H1 (cell line): ENCODE measurements at regions not wholly inside any gene's neighbourhood (a gene's known extent, or its start where the extent isn't known, plus 50 kb on each side); places are given as distances from the start of the nearest gene placed in this dataset.
"Not testable (repeated sequence)": the region's sequence is repeated elsewhere in the genome, so short reads cannot be mapped to it uniquely, and the experiment has no call there.

Experiments
- CTCF ChIA-PET: fragments of 300-600 bp; sonication (Branson Sonifier 250); formaldehyde crosslinking; loops from one replicate; lab custom pipeline; 2021; ENCODE audit not compliant: partially characterized antibody; lab: Charles Lee
- POLR2A ChIA-PET: fragments of 300-600 bp; sonication (Branson Sonifier 250); formaldehyde crosslinking; loops from one replicate; lab custom pipeline; 2021; ENCODE audit warnings: inconsistent platforms; ENCODE audit not compliant: partially characterized antibody; lab: Charles Lee
- DNase-seq, 2 experiments: peaks; one replicate each; pipeline versions ENCODE4 v3.0.0 to v3.0.0-alpha.2; 2010 to 2022; ENCODE audit warnings: low spot score in 2 of 2, low read depth in 1 of 2, mixed read lengths in 1 of 2
- FAIRE-seq: peaks from 2 replicates; lab custom pipeline; 2011; peaks lifted over from hg19 to GRCh38; lab: Jason Lieb, UNC
- H2AFZ ChIP-seq: 2 replicates; pipeline ENCODE4 v1.8.1; 2012; ENCODE audit warnings: low read length, inconsistent platforms
- H2AK5ac ChIP-seq: 2 replicates; pipeline ENCODE4 v1.6.1; 2013; ENCODE audit warnings: low read depth, low read length
- H2BK120ac ChIP-seq: replicated peaks from 2 replicates; pipeline ENCODE3; 2013; ENCODE audit warnings: low read depth, low read length, inconsistent platforms
- H2BK12ac ChIP-seq: 2 replicates; pipeline ENCODE4 v1.6.1; 2013; ENCODE audit warnings: low read depth, low read length
- H2BK15ac ChIP-seq: 2 replicates; pipeline ENCODE4 v1.6.1; 2013; ENCODE audit warnings: low read length
- H2BK20ac ChIP-seq: 2 replicates; pipeline ENCODE4 v1.6.1; 2013; ENCODE audit warnings: low read length
- H2BK5ac ChIP-seq: 2 replicates; pipeline ENCODE4 v1.6.1; 2013; ENCODE audit warnings: low read depth, low read length
- H3K14ac ChIP-seq: 2 replicates; pipeline ENCODE4 v1.6.1; 2013; ENCODE audit warnings: inconsistent platforms; ENCODE audit not compliant: insufficient read length
- H3K18ac ChIP-seq: 2 replicates; pipeline ENCODE4 v1.6.1; 2013; ENCODE audit warnings: low read length; ENCODE audit errors: extremely low read depth
- H3K23ac ChIP-seq: 2 replicates; pipeline ENCODE4 v1.6.1; 2013; ENCODE audit warnings: inconsistent platforms; ENCODE audit not compliant: insufficient read length
- H3K23me2 ChIP-seq: 2 replicates; pipeline ENCODE4 v1.6.1; 2013; ENCODE audit warnings: low read depth, low read length
- H3K27ac ChIP-seq: 2 replicates; pipeline ENCODE4 v1.6.1; 2011; ENCODE audit warnings: low read depth, low read length, inconsistent platforms
- H3K27me3 ChIP-seq, 4 experiments: replicated peaks in 1 of 4; 1 replicate in 1 of 4; 2 replicates in 3 of 4; pipeline versions ENCODE4 v1.6.1 to v1.8.1; 2011 to 2013; ENCODE audit warnings: low read length in 3 of 4, mild to moderate bottlenecking in 3 of 4, inconsistent platforms in 2 of 4, mixed read lengths in 2 of 4, moderate library complexity in 1 of 4; ENCODE audit not compliant: control insufficient read depth in 3 of 4, insufficient read depth in 3 of 4; ENCODE audit errors: extremely low read depth in 1 of 4
- H3K36me3 ChIP-seq, 4 experiments: 2 replicates each; pipeline versions ENCODE4 v1.6.1 to v1.8.1; 2011 to 2013; ENCODE audit warnings: mild to moderate bottlenecking in 4 of 4, low read length in 3 of 4, moderate library complexity in 2 of 4, control low read depth in 1 of 4, inconsistent platforms in 1 of 4; ENCODE audit not compliant: insufficient read depth in 4 of 4, control insufficient read depth in 2 of 4
- H3K4ac ChIP-seq: replicated peaks from 2 replicates; pipeline ENCODE3; 2013; ENCODE audit warnings: low read length, low read depth, mixed read lengths, inconsistent platforms; ENCODE audit not compliant: insufficient read length
- H3K4me1 ChIP-seq, 4 experiments: replicated peaks in 1 of 4; 1 replicate in 1 of 4; 2 replicates in 3 of 4; pipeline versions ENCODE4 v1.6.1 to v1.8.1; 2011 to 2013; ENCODE audit warnings: low read length in 3 of 4, inconsistent platforms in 2 of 4, mixed read lengths in 1 of 4; ENCODE audit not compliant: insufficient read depth in 4 of 4, control insufficient read depth in 3 of 4
- H3K4me2 ChIP-seq, 2 experiments: 2 replicates each; pipeline versions ENCODE4 v1.6.1 to v1.8.1; 2011 to 2013; ENCODE audit warnings: low read depth in 2 of 2, low read length in 2 of 2, control low read depth in 1 of 2, inconsistent platforms in 1 of 2, mild to moderate bottlenecking in 1 of 2; ENCODE audit not compliant: insufficient read depth in 1 of 2
- H3K4me3 ChIP-seq, 4 experiments: fragments of 200-600, 300-600 bp in 1 of 4; sonication (generic), shearing (Covaris generic), sonication (Bioruptor Twin) in 1 of 4; 2 replicates each; pipeline versions ENCODE4 v1.5.1 to v1.8.1; 2011 to 2016; ENCODE audit warnings: low read length in 4 of 4, low read depth in 3 of 4, control low read depth in 2 of 4, inconsistent platforms in 2 of 4, mild to moderate bottlenecking in 2 of 4, mixed read lengths in 1 of 4, moderate library complexity in 1 of 4; ENCODE audit not compliant: insufficient read depth in 2 of 4; ENCODE audit errors: extremely low read depth in 1 of 4
- H3K56ac ChIP-seq: replicated peaks from 2 replicates; pipeline ENCODE3; 2013; ENCODE audit warnings: low read depth, mild to moderate bottlenecking, mixed read lengths, low read length, inconsistent platforms; ENCODE audit not compliant: insufficient read length
- H3K79me1 ChIP-seq: 2 replicates; pipeline ENCODE4 v1.6.1; 2013; ENCODE audit warnings: low read depth, low read length, control low read depth
- H3K79me2 ChIP-seq, 2 experiments: 2 replicates each; pipeline versions ENCODE4 v1.6.1 to v1.8.1; 2012 to 2013; ENCODE audit warnings: low read length in 2 of 2, mild to moderate bottlenecking in 2 of 2, inconsistent platforms in 1 of 2; ENCODE audit not compliant: insufficient read depth in 2 of 2, control insufficient read depth in 1 of 2
- H3K9ac ChIP-seq, 4 experiments: replicated peaks in 1 of 4; 1 replicate in 1 of 4; 2 replicates in 3 of 4; pipeline versions ENCODE4 v1.6.1 to v1.8.1; 2011 to 2013; ENCODE audit warnings: low read depth in 3 of 4, low read length in 3 of 4, control low read depth in 2 of 4, mild to moderate bottlenecking in 2 of 4, moderate library complexity in 2 of 4, inconsistent platforms in 1 of 4; ENCODE audit errors: extremely low read depth in 1 of 4
- H3K9me3 ChIP-seq, 2 experiments: 2 replicates each; pipeline versions ENCODE4 v1.6.1 to v1.8.1; 2012 to 2013; ENCODE audit warnings: mild to moderate bottlenecking in 2 of 2, moderate library complexity in 2 of 2, control low read depth in 1 of 2, inconsistent platforms in 1 of 2, low read depth in 1 of 2, low read length in 1 of 2, mixed read lengths in 1 of 2; ENCODE audit not compliant: insufficient read depth in 2 of 2
- H4K20me1 ChIP-seq, 2 experiments: replicated peaks in 1 of 2; 2 replicates each; pipeline versions ENCODE3 to v1.8.1; 2011 to 2013; ENCODE audit warnings: inconsistent platforms in 2 of 2, low read length in 2 of 2, mild to moderate bottlenecking in 1 of 2; ENCODE audit not compliant: insufficient read depth in 2 of 2, control insufficient read depth in 1 of 2
- H4K5ac ChIP-seq: 2 replicates; pipeline ENCODE4 v1.6.1; 2013; ENCODE audit warnings: low read length, low read depth, mixed read lengths, inconsistent platforms; ENCODE audit not compliant: insufficient read length
- H4K8ac ChIP-seq: 2 replicates; pipeline ENCODE4 v1.8.0; 2013; ENCODE audit warnings: mild to moderate bottlenecking, moderate library complexity, low read length, inconsistent platforms; ENCODE audit not compliant: insufficient read depth; ENCODE audit errors: extremely low read depth
- H4K91ac ChIP-seq: replicated peaks from 2 replicates; pipeline ENCODE3; 2013; ENCODE audit warnings: low read length, mixed read lengths, inconsistent platforms; ENCODE audit not compliant: insufficient read length
- WGBS, 2 experiments: shearing (Covaris generic) in 1 of 2; methylation state at CpG; one replicate each; pipeline versions ENCODE4 v1.1.6 to v1.1.7; 2013 to 2015; ENCODE audit warnings: low lambda C conversion rate in 2 of 2, mixed read lengths in 2 of 2, inconsistent platforms in 1 of 2, low coverage in 1 of 2, missing lambda C conversion rate in 1 of 2; ENCODE audit not compliant: insufficient replicate concordance in 2 of 2, insufficient coverage in 1 of 2, insufficient read length in 1 of 2; ENCODE audit errors: extremely low coverage in 1 of 2, missing lambda C conversion rate in 1 of 2; 5-methylcytosine and 5-hydroxymethylcytosine counted together

DNA sequence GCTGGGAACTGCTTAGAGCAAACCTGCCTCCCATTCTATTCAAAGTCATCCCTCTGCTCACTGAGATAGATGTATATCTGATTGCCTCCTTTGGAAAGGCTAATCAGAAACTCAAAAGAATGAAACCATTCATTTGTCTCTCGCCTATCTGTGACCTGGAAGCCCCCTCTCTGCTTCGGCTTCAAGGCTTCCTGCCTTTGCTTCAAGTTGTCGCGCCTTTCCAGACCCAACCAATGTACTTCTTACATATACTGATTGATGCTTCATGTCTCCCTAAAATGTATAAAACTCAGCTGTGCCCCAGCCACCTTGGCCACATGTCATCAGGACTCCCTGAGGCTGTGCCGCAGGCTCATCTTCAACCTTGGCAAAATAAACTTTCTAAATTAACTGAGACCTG, 111.9 kb upstream of the BMP2K start:
- H2BK15ac ChIP-seq, H3K27me3 ChIP-seq, POLR2A ChIA-PET, H3K18ac ChIP-seq, H3K23ac ChIP-seq, H3K27ac ChIP-seq, H3K9ac ChIP-seq, H2BK20ac ChIP-seq, DNase-seq, H2AFZ ChIP-seq, H3K56ac ChIP-seq, H2BK120ac ChIP-seq, H3K79me1 ChIP-seq, H2AK5ac ChIP-seq, H4K20me1 ChIP-seq, H4K8ac ChIP-seq, FAIRE-seq, H3K9me3 ChIP-seq, H3K14ac ChIP-seq, H3K4ac ChIP-seq, H2BK5ac ChIP-seq, H3K23me2 ChIP-seq, H2BK12ac ChIP-seq, H4K91ac ChIP-seq, H3K36me3 ChIP-seq, H3K4me2 ChIP-seq, H3K4me3 ChIP-seq, H3K79me2 ChIP-seq, H4K5ac ChIP-seq: not testable (repeated sequence)
- CTCF ChIA-PET, result interaction anchor here (1.2 kb wide), 1 partner anchor 9 kb away, joined by 3 read pairs; no protein-coding TSS in a partner anchor
- H3K4me1 ChIP-seq, result peaks cover 2 to 13% (median 2%) of the 10 kb centered on the region in 4 experiments; a peak in 3 of 7 replicates
- WGBS, 2 experiments, result 71% methylated on average over 5 of the region's 5 CpGs; no CpG with 5 or more reads in 1 of the 2 experiments
